SU-DHL-6 (cell line): ENCODE measurements at regions not wholly inside any gene's neighbourhood (a gene's known extent, or its start where the extent isn't known, plus 50 kb on each side); places are given as distances from the start of the nearest gene placed in this dataset.

Experiments
- H2AFZ ChIP-seq: fragments of 200-600 bp; sonication (generic); 2 replicates; pipeline ENCODE4 v1.6.1; 2014; ENCODE audit warnings: low read depth, mild to moderate bottlenecking, moderate library complexity, mixed read lengths, antibody characterized with exemption, low read length; ENCODE audit not compliant: severe bottlenecking
- H3F3A ChIP-seq: fragments of 200-600 bp; shearing (Covaris generic); 2 replicates; pipeline ENCODE4 v1.6.0; 2016; ENCODE audit warnings: antibody characterized with exemption, mild to moderate bottlenecking; ENCODE audit not compliant: insufficient read depth
- H3K27ac ChIP-seq: fragments of 200-600 bp; sonication (generic); 2 replicates; pipeline ENCODE4 v1.5.1; 2016; ENCODE audit warnings: low read depth, mild to moderate bottlenecking, low read length, moderate library complexity, mixed read lengths
- H3K27me3 ChIP-seq: fragments of 200-600 bp; sonication (generic), shearing (Covaris generic); 2 replicates; pipeline ENCODE4 v1.6.0; 2014; ENCODE audit warnings: mild to moderate bottlenecking, low read length
- H3K36me3 ChIP-seq: fragments of 200-600 bp; sonication (generic); 2 replicates; pipeline ENCODE4 v1.6.1; 2014; ENCODE audit warnings: mild to moderate bottlenecking, low read length, mixed read lengths
- H3K4me2 ChIP-seq: fragments of 300-600, 200-600 bp; shearing (Covaris generic), sonication (generic); 2 replicates; pipeline ENCODE4 v1.6.0; 2014; ENCODE audit warnings: low read length, low read depth, mild to moderate bottlenecking; ENCODE audit not compliant: poor library complexity, severe bottlenecking
- H3K4me3 ChIP-seq: fragments of 200-600 bp; sonication (generic); 2 replicates; pipeline ENCODE4 v1.5.1; 2014; ENCODE audit warnings: antibody characterized with exemption, low read length, mild to moderate bottlenecking, mixed read lengths; ENCODE audit not compliant: insufficient read depth, poor library complexity, severe bottlenecking
- H3K79me2 ChIP-seq: fragments of 200-600 bp; sonication (generic); 2 replicates; pipeline ENCODE4 v1.6.1; 2014; ENCODE audit warnings: mild to moderate bottlenecking, low read length, moderate library complexity; ENCODE audit not compliant: insufficient read depth
- H3K9ac ChIP-seq: fragments of 200-600 bp; sonication (generic); 2 replicates; pipeline ENCODE4 v1.7.0; 2014; ENCODE audit warnings: mild to moderate bottlenecking, low read length
- H3K9me2 ChIP-seq: fragments of 200-600 bp; sonication (generic); replicated peaks from 2 replicates; pipeline ENCODE4 v1.6.1; 2014; ENCODE audit warnings: low read length; ENCODE audit not compliant: insufficient read depth
- H3K9me3 ChIP-seq: fragments of 200-600 bp; sonication (generic); 2 replicates; pipeline ENCODE4 v1.6.1; 2014; ENCODE audit warnings: low read length, mixed read lengths; ENCODE audit not compliant: insufficient read depth
- H4K20me1 ChIP-seq: fragments of 200-600 bp; sonication (generic); 2 replicates; pipeline ENCODE4 v1.6.1; 2014; ENCODE audit warnings: low read depth, mild to moderate bottlenecking, antibody characterized with exemption, low read length, moderate library complexity, mixed read lengths
- CTCF ChIP-seq: fragments of 200-600 bp; sonication (generic); IDR thresholded peaks from one replicate; pipeline ENCODE4 v1.5.1; 2017; ENCODE audit warnings: antibody characterized with exemption, mild to moderate bottlenecking, low read length, moderate library complexity; ENCODE audit not compliant: insufficient read depth, poor library complexity, severe bottlenecking
- EZH2phosphoT487 ChIP-seq: fragments of 200-600 bp; sonication (generic), shearing (Covaris generic); conservative IDR thresholded peaks from 2 replicates; pipeline ENCODE4 v1.6.1; 2018; ENCODE audit warnings: mild to moderate bottlenecking, antibody characterized with exemption, low read length, moderate library complexity, mixed read lengths

- H3K27ac ChIP-seq: no peak overlapping the region
- H3K9me3 ChIP-seq: no peaks in the 10 kb centered on the region
- no peak overlapping the region for H3K4me2 ChIP-seq
- H3K4me3 ChIP-seq: no peak overlapping the region
- H3K9me2 ChIP-seq: no peaks in the 10 kb centered on the region
- no peaks in the 10 kb centered on the region for H4K20me1 ChIP-seq
- no peaks in the 10 kb centered on the region for H3F3A ChIP-seq
- H3K79me2 ChIP-seq: no peaks in the 10 kb centered on the region
- no peaks in the 10 kb centered on the region for H3K27me3 ChIP-seq
- H3K36me3 ChIP-seq: no peaks in the 10 kb centered on the region
- no peak overlapping the region for H2AFZ ChIP-seq
- TF ChIP-seq EZH2phosphoT487 (no peak), CTCF (no peak)
- no peak overlapping the region for H3K9ac ChIP-seq
Measured at GRCh38 chr3:24707936-24708335, 213.3 kb upstream of the THRB start.

DNA sequence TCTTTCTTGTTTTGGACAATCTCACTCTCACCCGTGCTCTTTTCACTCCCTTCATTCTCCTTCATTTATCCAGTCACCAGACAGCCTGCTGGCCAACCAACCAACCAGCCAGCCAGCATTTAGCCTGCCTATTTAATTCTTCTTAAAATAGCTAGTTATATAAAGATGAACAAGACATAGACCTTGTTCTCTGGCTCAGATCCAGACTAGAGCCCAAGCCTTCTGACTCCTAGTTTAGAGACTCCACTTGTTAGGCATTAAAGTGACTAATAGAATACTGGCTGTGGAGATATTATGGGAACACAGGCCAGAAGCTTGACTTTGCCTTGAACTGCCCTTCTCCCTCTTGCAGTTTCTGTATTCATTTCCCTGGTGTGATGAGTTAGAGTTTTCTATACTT lies 215.3 kb upstream of the THRB start:
- no peak overlapping the region for H2AFZ ChIP-seq
- H3F3A ChIP-seq: no peaks in the 10 kb centered on the region
- H3K36me3 ChIP-seq: no peaks in the 10 kb centered on the region
- no peak overlapping the region for H3K27ac ChIP-seq
- H3K27me3 ChIP-seq: no peaks in the 10 kb centered on the region
- no peaks in the 10 kb centered on the region for H3K79me2 ChIP-seq
- H3K4me2 ChIP-seq: no peak overlapping the region
- no peak overlapping the region for H3K9ac ChIP-seq
- H4K20me1 ChIP-seq: no peaks in the 10 kb centered on the region
- no peaks in the 10 kb centered on the region for H3K9me2 ChIP-seq
- no peak for TF ChIP-seq EZH2phosphoT487
- TF ChIP-seq CTCF: no peak
- no peak overlapping the region for H3K4me3 ChIP-seq
- H3K9me3 ChIP-seq: no peaks in the 10 kb centered on the region

DNA sequence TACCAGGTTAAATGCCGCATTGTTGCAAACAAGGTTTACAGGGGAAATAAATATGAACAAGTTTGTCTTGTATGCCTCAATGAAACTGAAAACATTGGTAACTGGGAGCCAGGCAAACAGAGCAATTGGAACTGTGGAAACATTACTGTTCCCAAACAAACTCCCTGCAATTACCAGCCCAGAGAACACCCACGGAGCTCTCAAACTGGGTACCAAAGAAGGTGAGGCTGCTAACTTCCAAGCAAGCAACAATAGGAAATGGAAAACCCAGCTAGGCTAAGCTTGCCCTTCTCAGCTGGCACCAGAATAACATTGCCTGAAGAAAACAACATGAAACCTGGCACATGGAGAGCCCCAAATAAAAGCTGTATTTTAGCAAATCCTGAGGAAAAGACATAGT lies 218.9 kb upstream of the THRB start:
- TF ChIP-seq CTCF (no peak), EZH2phosphoT487 (no peak)
- H3K9me3 ChIP-seq: no peaks in the 10 kb centered on the region
- H3K4me2 ChIP-seq: no peak overlapping the region
- no peaks in the 10 kb centered on the region for H4K20me1 ChIP-seq
- no peaks in the 10 kb centered on the region for H3F3A ChIP-seq
- no peaks in the 10 kb centered on the region for H3K9me2 ChIP-seq
- no peak overlapping the region for H3K4me3 ChIP-seq
- H3K9ac ChIP-seq: no peak overlapping the region
- H3K36me3 ChIP-seq: no peaks in the 10 kb centered on the region
- H2AFZ ChIP-seq: no peak overlapping the region
- H3K27me3 ChIP-seq: no peaks in the 10 kb centered on the region
- H3K79me2 ChIP-seq: no peaks in the 10 kb centered on the region
- no peak overlapping the region for H3K27ac ChIP-seq

- Histone ChIP-seq H4K20me1 (no peaks in the 10 kb centered on the region), H3K9me3 (no peaks in the 10 kb centered on the region), H3K4me3 (no peak overlapping the region), H2AFZ (no peak overlapping the region), H3K27ac (no peak overlapping the region), H3K9ac (no peak overlapping the region), H3F3A (no peaks in the 10 kb centered on the region), H3K9me2 (no peaks in the 10 kb centered on the region), H3K36me3 (no peaks in the 10 kb centered on the region), H3K4me2 (no peak overlapping the region), H3K27me3 (no peaks in the 10 kb centered on the region), H3K79me2 (no peaks in the 10 kb centered on the region)
- TF ChIP-seq CTCF (no peak), EZH2phosphoT487 (no peak)
Measured at GRCh38 chr3:24714436-24714835, 219.8 kb upstream of the THRB start.
